Lung (tissue), 11 donors: ENCODE measurements at regions not wholly inside any gene's neighbourhood (a gene's known extent, or its start where the extent isn't known, plus 50 kb on each side); places are given as distances from the start of the nearest gene placed in this dataset.

ENCODE experiments used
- ATAC-seq: fragments of 200-7000 bp; cut with Tn5 transposase; one replicate; pipeline ENCODE4 v1.9.1; 2020; ENCODE audit warnings: moderate number of reproducible peaks; ENCODE audit not compliant: insufficient read depth, low FRiP score
- DNase-seq, 3 donors: peaks; one replicate each; pipeline ENCODE4 v3.0.0-alpha.2; 2013 to 2017
- H3K27ac ChIP-seq, 2 donors: one replicate each; pipeline ENCODE4 v1.5.1; 2013; ENCODE audit warnings: mild to moderate bottlenecking in 2 of 2, moderate library complexity in 2 of 2, control low read depth in 1 of 2, inconsistent platforms in 1 of 2, low read depth in 1 of 2, low read length in 1 of 2
- H3K27me3 ChIP-seq, 3 donors: one replicate each; pipeline ENCODE4 v1.5.1; 2013; ENCODE audit warnings: low read length in 2 of 3; ENCODE audit not compliant: control insufficient read depth in 3 of 3, insufficient read depth in 3 of 3
- H3K36me3 ChIP-seq, 4 donors: one replicate each; pipeline ENCODE4 v1.5.1; 2013; ENCODE audit warnings: low read length in 4 of 4, mild to moderate bottlenecking in 1 of 4, moderate library complexity in 1 of 4; ENCODE audit not compliant: control insufficient read depth in 4 of 4, insufficient read depth in 4 of 4
- H3K4me1 ChIP-seq, 5 donors: one replicate each; pipeline ENCODE4 v1.5.1; 2013; ENCODE audit warnings: low read length in 5 of 5, mild to moderate bottlenecking in 2 of 5, moderate library complexity in 1 of 5; ENCODE audit not compliant: control insufficient read depth in 5 of 5, insufficient read depth in 5 of 5
- H3K4me3 ChIP-seq: one replicate; pipeline ENCODE4 v1.5.1; 2013; ENCODE audit warnings: mild to moderate bottlenecking, control low read depth, moderate library complexity
- H3K9ac ChIP-seq, 2 donors: one replicate each; pipeline ENCODE4 v1.5.1; 2013; ENCODE audit warnings: low read length in 2 of 2, control low read depth in 1 of 2; ENCODE audit not compliant: insufficient read depth in 1 of 2
- H3K9me3 ChIP-seq, 4 donors: one replicate each; pipeline ENCODE4 v1.5.1; 2013; ENCODE audit warnings: low read length in 3 of 4, mild to moderate bottlenecking in 1 of 4, moderate library complexity in 1 of 4; ENCODE audit not compliant: control insufficient read depth in 4 of 4, insufficient read depth in 3 of 4
- WGBS, 2 donors: extraction: QIAGEN DNeasy Blood & Tissue Kit; methylation state at CpG; one replicate each; pipeline ENCODE4 v1.1.7; 2013; 5-methylcytosine and 5-hydroxymethylcytosine counted together
- TF ChIP-seq, protein P1 (sequence below): IDR thresholded peaks from 2 replicates; pipeline ENCODE4 v1.5.1; 2012; ENCODE audit warnings: mild to moderate bottlenecking; ENCODE audit errors: control extremely low read depth, extremely low read depth
- donor health status: control.
- donor health status: control.
- donor health status: Bipolar disorder and iron deficiency.
- donor health status: healthy.
- donor health status: DM: yes; HTN: yes; CAD: no.

DNA sequence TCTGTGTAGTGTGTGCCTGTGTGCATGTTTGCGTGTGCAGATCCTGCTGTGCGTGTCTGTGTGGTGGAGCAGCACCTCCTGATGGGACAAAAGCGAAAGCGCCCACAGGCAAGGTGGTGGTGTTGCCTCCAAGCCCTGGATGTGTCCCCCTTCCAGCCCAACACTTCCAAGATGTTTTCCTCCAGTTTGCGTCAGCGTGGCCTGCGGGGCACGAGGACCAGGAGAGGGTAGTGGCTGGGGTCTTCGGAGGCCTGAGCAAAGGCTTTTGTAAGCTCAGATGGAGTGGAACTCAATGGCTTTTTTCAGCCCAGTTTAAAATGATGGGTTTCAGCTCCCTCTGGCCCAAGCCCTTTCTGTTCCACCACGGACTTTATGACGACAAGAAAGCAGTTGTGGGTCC, 209.5 kb downstream of the IRX2 start:
- peaks cover 0 to 13% (median 0%) of the 10 kb centered on the region in 4 donors for H3K9me3 ChIP-seq
- ATAC-seq (no peak), DNase-seq (no peak)
- no peaks in the 10 kb centered on the region for H3K4me1 ChIP-seq
- H3K4me3 ChIP-seq = no peak overlapping the region
- H3K36me3 ChIP-seq = no peaks in the 10 kb centered on the region
- 90 to 94% methylated on average over 11 of the region's 11 CpGs for WGBS, 2 donors
- TF ChIP-seq, protein P1, sequence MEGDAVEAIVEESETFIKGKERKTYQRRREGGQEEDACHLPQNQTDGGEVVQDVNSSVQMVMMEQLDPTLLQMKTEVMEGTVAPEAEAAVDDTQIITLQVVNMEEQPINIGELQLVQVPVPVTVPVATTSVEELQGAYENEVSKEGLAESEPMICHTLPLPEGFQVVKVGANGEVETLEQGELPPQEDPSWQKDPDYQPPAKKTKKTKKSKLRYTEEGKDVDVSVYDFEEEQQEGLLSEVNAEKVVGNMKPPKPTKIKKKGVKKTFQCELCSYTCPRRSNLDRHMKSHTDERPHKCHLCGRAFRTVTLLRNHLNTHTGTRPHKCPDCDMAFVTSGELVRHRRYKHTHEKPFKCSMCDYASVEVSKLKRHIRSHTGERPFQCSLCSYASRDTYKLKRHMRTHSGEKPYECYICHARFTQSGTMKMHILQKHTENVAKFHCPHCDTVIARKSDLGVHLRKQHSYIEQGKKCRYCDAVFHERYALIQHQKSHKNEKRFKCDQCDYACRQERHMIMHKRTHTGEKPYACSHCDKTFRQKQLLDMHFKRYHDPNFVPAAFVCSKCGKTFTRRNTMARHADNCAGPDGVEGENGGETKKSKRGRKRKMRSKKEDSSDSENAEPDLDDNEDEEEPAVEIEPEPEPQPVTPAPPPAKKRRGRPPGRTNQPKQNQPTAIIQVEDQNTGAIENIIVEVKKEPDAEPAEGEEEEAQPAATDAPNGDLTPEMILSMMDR = no peak
- H3K9ac ChIP-seq = no peak overlapping the region
- no peak overlapping the region for H3K27ac ChIP-seq
- peaks cover 0 to 26% (median 2%) of the 10 kb centered on the region in 3 donors for H3K27me3 ChIP-seq

GRCh38 chr5:2538169-2538568, 213.3 kb downstream of the IRX2 start:
- DNase-seq (no peak), ATAC-seq (no peak)
- TF ChIP-seq, protein P1 = no peak

DNA sequence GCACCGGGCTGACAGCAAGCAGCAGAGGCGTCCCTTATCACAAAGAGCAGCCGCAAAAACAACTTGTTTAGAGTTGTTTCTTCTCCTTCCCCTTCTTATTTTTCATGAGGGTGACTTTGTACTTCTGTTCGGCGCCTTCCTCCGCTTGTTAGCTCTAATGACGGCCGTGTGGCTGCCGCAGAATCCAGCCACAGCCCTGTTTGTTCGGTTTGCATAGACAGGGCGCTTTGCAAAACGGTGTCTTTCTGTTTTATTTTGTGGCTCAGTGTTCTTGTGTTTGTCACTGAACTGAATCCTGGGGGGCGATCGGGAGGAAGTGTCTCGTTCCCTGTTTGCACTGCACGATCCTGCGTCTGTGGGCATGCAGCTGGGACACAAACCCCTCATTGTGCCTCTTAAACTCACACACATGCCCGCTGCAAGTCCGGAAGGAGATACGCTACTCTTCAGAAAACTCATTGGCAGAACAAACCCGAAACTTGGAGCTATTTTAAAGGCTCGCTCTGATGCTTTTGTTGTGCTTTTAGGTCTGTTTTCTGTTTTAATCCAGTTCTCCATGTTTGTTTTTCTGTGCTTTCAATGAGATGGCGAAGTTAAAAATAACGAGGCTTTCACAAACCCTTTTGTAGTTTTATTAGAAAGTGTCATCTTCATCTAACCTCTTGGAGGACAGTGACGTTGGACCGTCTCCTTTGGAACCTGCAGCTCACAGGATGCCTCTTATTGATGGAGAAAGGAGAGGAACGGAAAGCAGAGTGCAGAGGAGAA, 213.9 kb downstream of the IRX2 start:
- DNase-seq (no peak), ATAC-seq (no peak)
- peaks cover 0 to 11% (median 0%) of the 10 kb centered on the region in 3 donors for H3K27me3 ChIP-seq
- H3K27ac ChIP-seq = no peak overlapping the region
- H3K4me3 ChIP-seq = no peak overlapping the region
- TF ChIP-seq, protein P1 = no peak
- no peaks in the 10 kb centered on the region for H3K36me3 ChIP-seq
- no peak overlapping the region for H3K9ac ChIP-seq
- peaks cover 0 to 22% (median 0%) of the 10 kb centered on the region in 4 donors for H3K9me3 ChIP-seq
- H3K4me1 ChIP-seq = no peaks in the 10 kb centered on the region
- WGBS, 2 donors = 63 to 68% methylated on average over 27 of the region's 27 CpGs

More at GRCh38 chr5:2538169-2538568, 213.3 kb downstream of the IRX2 start:
- WGBS, 2 donors = 43 to 49% methylated on average over 10 of the region's 10 CpGs
- H3K4me1 ChIP-seq = no peaks in the 10 kb centered on the region
- H3K9ac ChIP-seq = no peak overlapping the region
- peaks cover 0 to 22% (median 0%) of the 10 kb centered on the region in 4 donors for H3K9me3 ChIP-seq
- H3K27ac ChIP-seq = no peak overlapping the region
- H3K4me3 ChIP-seq = no peak overlapping the region
- no peaks in the 10 kb centered on the region for H3K36me3 ChIP-seq
- peaks cover 0 to 15% (median 0%) of the 10 kb centered on the region in 3 donors for H3K27me3 ChIP-seq
